T-helper 1 cell (primary cell): ENCODE measurements at regions not wholly inside any gene's neighbourhood (a gene's known extent, or its start where the extent isn't known, plus 50 kb on each side); places are given as distances from the start of the nearest gene placed in this dataset.
"Not testable (repeated sequence)": the region's sequence is repeated elsewhere in the genome, so short reads cannot be mapped to it uniquely, and the experiment has no call there.

Source experiments
- DNase-seq, 5 donors: peaks; one replicate each; pipeline ENCODE4 v3.0.0-alpha.2; 2012 to 2020

- no peak for DNase-seq
These were observed 161.0 kb upstream of the TUT7 start for GRCh38 chr9:86515221-86515620.

- DNase-seq, result no peak
These were observed 159.2 kb upstream of the TUT7 start for GRCh38 chr9:86513429-86513828.

- no peak for DNase-seq
These were observed 158.7 kb upstream of the TUT7 start for GRCh38 chr9:86512929-86513328.

- no peak for DNase-seq
These were observed 157.6 kb upstream of the TUT7 start for GRCh38 chr9:86511614-86512360.

- DNase-seq, result no peak
These were observed 154.1 kb upstream of the TUT7 start for GRCh38 chr9:86508208-86508903.

- no peak for DNase-seq
These were observed 153.0 kb upstream of the TUT7 start for GRCh38 chr9:86507212-86507630.

- DNase-seq, result no peak
These were observed 149.7 kb upstream of the TUT7 start for GRCh38 chr9:86503942-86504341.

GRCh38 chr9:86503314-86503713 is 149.1 kb upstream of the TUT7 start:
- DNase-seq, result no peak

- DNase-seq, result no peak
These were observed 146.6 kb upstream of the TUT7 start for GRCh38 chr9:86500667-86501435.

GRCh38 chr9:86500031-86500430 is 145.8 kb upstream of the TUT7 start:
- no peak for DNase-seq

GRCh38 chr9:86494644-86495111 is 140.5 kb upstream of the TUT7 start:
- DNase-seq, result no peak

GRCh38 chr9:86491468-86492266 is 137.5 kb upstream of the TUT7 start:
- no peak for DNase-seq

- DNase-seq, result no peak
These were observed 134.6 kb upstream of the TUT7 start for GRCh38 chr9:86488794-86489193.

- no peak for DNase-seq
These were observed 134.1 kb upstream of the TUT7 start for GRCh38 chr9:86488345-86488744.

- no peak for DNase-seq
These were observed 133.6 kb upstream of the TUT7 start for GRCh38 chr9:86487838-86488233.

- no peak for DNase-seq
These were observed 133.0 kb upstream of the TUT7 start for GRCh38 chr9:86486891-86487837.

GRCh38 chr9:86485359-86485758 is 131.1 kb upstream of the TUT7 start:
- peak in 1 of 5 donors; percentile 31 for DNase-seq

- no peak for DNase-seq
These were observed 129.3 kb upstream of the TUT7 start for GRCh38 chr9:86483496-86483895.

GRCh38 chr9:86481466-86481865 is 127.3 kb upstream of the TUT7 start:
- DNase-seq, result no peak

- not testable (repeated sequence) for DNase-seq
These were observed 121.0 kb upstream of the TUT7 start for GRCh38 chr9:86475255-86475654.

- DNase-seq, result no peak
These were observed 117.1 kb upstream of the TUT7 start for GRCh38 chr9:86471171-86471815.
